H1 (cell line): ENCODE measurements at regions not wholly inside any gene's neighbourhood (a gene's known extent, or its start where the extent isn't known, plus 50 kb on each side); places are given as distances from the start of the nearest gene placed in this dataset.

Source experiments
- CTCF ChIA-PET: fragments of 300-600 bp; sonication (Branson Sonifier 250); formaldehyde crosslinking; loops from one replicate; lab custom pipeline; 2021; ENCODE audit not compliant: partially characterized antibody; lab: Charles Lee
- POLR2A ChIA-PET: fragments of 300-600 bp; sonication (Branson Sonifier 250); formaldehyde crosslinking; loops from one replicate; lab custom pipeline; 2021; ENCODE audit warnings: inconsistent platforms; ENCODE audit not compliant: partially characterized antibody; lab: Charles Lee
- DNase-seq, 2 experiments: peaks; one replicate each; pipeline versions ENCODE4 v3.0.0 to v3.0.0-alpha.2; 2010 to 2022; ENCODE audit warnings: low spot score in 2 of 2, low read depth in 1 of 2, mixed read lengths in 1 of 2
- FAIRE-seq: peaks from 2 replicates; lab custom pipeline; 2011; peaks lifted over from hg19 to GRCh38; lab: Jason Lieb, UNC
- H2AFZ ChIP-seq: 2 replicates; pipeline ENCODE4 v1.8.1; 2012; ENCODE audit warnings: low read length, inconsistent platforms
- H2AK5ac ChIP-seq: 2 replicates; pipeline ENCODE4 v1.6.1; 2013; ENCODE audit warnings: low read depth, low read length
- H2BK120ac ChIP-seq: replicated peaks from 2 replicates; pipeline ENCODE3; 2013; ENCODE audit warnings: low read depth, low read length, inconsistent platforms
- H2BK12ac ChIP-seq: 2 replicates; pipeline ENCODE4 v1.6.1; 2013; ENCODE audit warnings: low read depth, low read length
- H2BK15ac ChIP-seq: 2 replicates; pipeline ENCODE4 v1.6.1; 2013; ENCODE audit warnings: low read length
- H2BK20ac ChIP-seq: 2 replicates; pipeline ENCODE4 v1.6.1; 2013; ENCODE audit warnings: low read length
- H2BK5ac ChIP-seq: 2 replicates; pipeline ENCODE4 v1.6.1; 2013; ENCODE audit warnings: low read depth, low read length
- H3K14ac ChIP-seq: 2 replicates; pipeline ENCODE4 v1.6.1; 2013; ENCODE audit warnings: inconsistent platforms; ENCODE audit not compliant: insufficient read length
- H3K18ac ChIP-seq: 2 replicates; pipeline ENCODE4 v1.6.1; 2013; ENCODE audit warnings: low read length; ENCODE audit errors: extremely low read depth
- H3K23ac ChIP-seq: 2 replicates; pipeline ENCODE4 v1.6.1; 2013; ENCODE audit warnings: inconsistent platforms; ENCODE audit not compliant: insufficient read length
- H3K23me2 ChIP-seq: 2 replicates; pipeline ENCODE4 v1.6.1; 2013; ENCODE audit warnings: low read depth, low read length
- H3K27ac ChIP-seq: 2 replicates; pipeline ENCODE4 v1.6.1; 2011; ENCODE audit warnings: low read depth, low read length, inconsistent platforms
- H3K27me3 ChIP-seq, 4 experiments: replicated peaks in 1 of 4; 1 replicate in 1 of 4; 2 replicates in 3 of 4; pipeline versions ENCODE4 v1.6.1 to v1.8.1; 2011 to 2013; ENCODE audit warnings: low read length in 3 of 4, mild to moderate bottlenecking in 3 of 4, inconsistent platforms in 2 of 4, mixed read lengths in 2 of 4, moderate library complexity in 1 of 4; ENCODE audit not compliant: control insufficient read depth in 3 of 4, insufficient read depth in 3 of 4; ENCODE audit errors: extremely low read depth in 1 of 4
- H3K36me3 ChIP-seq, 4 experiments: 2 replicates each; pipeline versions ENCODE4 v1.6.1 to v1.8.1; 2011 to 2013; ENCODE audit warnings: mild to moderate bottlenecking in 4 of 4, low read length in 3 of 4, moderate library complexity in 2 of 4, control low read depth in 1 of 4, inconsistent platforms in 1 of 4; ENCODE audit not compliant: insufficient read depth in 4 of 4, control insufficient read depth in 2 of 4
- H3K4ac ChIP-seq: replicated peaks from 2 replicates; pipeline ENCODE3; 2013; ENCODE audit warnings: low read length, low read depth, mixed read lengths, inconsistent platforms; ENCODE audit not compliant: insufficient read length
- H3K4me1 ChIP-seq, 4 experiments: replicated peaks in 1 of 4; 1 replicate in 1 of 4; 2 replicates in 3 of 4; pipeline versions ENCODE4 v1.6.1 to v1.8.1; 2011 to 2013; ENCODE audit warnings: low read length in 3 of 4, inconsistent platforms in 2 of 4, mixed read lengths in 1 of 4; ENCODE audit not compliant: insufficient read depth in 4 of 4, control insufficient read depth in 3 of 4
- H3K4me2 ChIP-seq, 2 experiments: 2 replicates each; pipeline versions ENCODE4 v1.6.1 to v1.8.1; 2011 to 2013; ENCODE audit warnings: low read depth in 2 of 2, low read length in 2 of 2, control low read depth in 1 of 2, inconsistent platforms in 1 of 2, mild to moderate bottlenecking in 1 of 2; ENCODE audit not compliant: insufficient read depth in 1 of 2
- H3K4me3 ChIP-seq, 4 experiments: fragments of 200-600, 300-600 bp in 1 of 4; sonication (generic), shearing (Covaris generic), sonication (Bioruptor Twin) in 1 of 4; 2 replicates each; pipeline versions ENCODE4 v1.5.1 to v1.8.1; 2011 to 2016; ENCODE audit warnings: low read length in 4 of 4, low read depth in 3 of 4, control low read depth in 2 of 4, inconsistent platforms in 2 of 4, mild to moderate bottlenecking in 2 of 4, mixed read lengths in 1 of 4, moderate library complexity in 1 of 4; ENCODE audit not compliant: insufficient read depth in 2 of 4; ENCODE audit errors: extremely low read depth in 1 of 4
- H3K56ac ChIP-seq: replicated peaks from 2 replicates; pipeline ENCODE3; 2013; ENCODE audit warnings: low read depth, mild to moderate bottlenecking, mixed read lengths, low read length, inconsistent platforms; ENCODE audit not compliant: insufficient read length
- H3K79me1 ChIP-seq: 2 replicates; pipeline ENCODE4 v1.6.1; 2013; ENCODE audit warnings: low read depth, low read length, control low read depth
- H3K79me2 ChIP-seq, 2 experiments: 2 replicates each; pipeline versions ENCODE4 v1.6.1 to v1.8.1; 2012 to 2013; ENCODE audit warnings: low read length in 2 of 2, mild to moderate bottlenecking in 2 of 2, inconsistent platforms in 1 of 2; ENCODE audit not compliant: insufficient read depth in 2 of 2, control insufficient read depth in 1 of 2
- H3K9ac ChIP-seq, 4 experiments: replicated peaks in 1 of 4; 1 replicate in 1 of 4; 2 replicates in 3 of 4; pipeline versions ENCODE4 v1.6.1 to v1.8.1; 2011 to 2013; ENCODE audit warnings: low read depth in 3 of 4, low read length in 3 of 4, control low read depth in 2 of 4, mild to moderate bottlenecking in 2 of 4, moderate library complexity in 2 of 4, inconsistent platforms in 1 of 4; ENCODE audit errors: extremely low read depth in 1 of 4
- H3K9me3 ChIP-seq, 2 experiments: 2 replicates each; pipeline versions ENCODE4 v1.6.1 to v1.8.1; 2012 to 2013; ENCODE audit warnings: mild to moderate bottlenecking in 2 of 2, moderate library complexity in 2 of 2, control low read depth in 1 of 2, inconsistent platforms in 1 of 2, low read depth in 1 of 2, low read length in 1 of 2, mixed read lengths in 1 of 2; ENCODE audit not compliant: insufficient read depth in 2 of 2
- H4K20me1 ChIP-seq, 2 experiments: replicated peaks in 1 of 2; 2 replicates each; pipeline versions ENCODE3 to v1.8.1; 2011 to 2013; ENCODE audit warnings: inconsistent platforms in 2 of 2, low read length in 2 of 2, mild to moderate bottlenecking in 1 of 2; ENCODE audit not compliant: insufficient read depth in 2 of 2, control insufficient read depth in 1 of 2
- H4K5ac ChIP-seq: 2 replicates; pipeline ENCODE4 v1.6.1; 2013; ENCODE audit warnings: low read length, low read depth, mixed read lengths, inconsistent platforms; ENCODE audit not compliant: insufficient read length
- H4K8ac ChIP-seq: 2 replicates; pipeline ENCODE4 v1.8.0; 2013; ENCODE audit warnings: mild to moderate bottlenecking, moderate library complexity, low read length, inconsistent platforms; ENCODE audit not compliant: insufficient read depth; ENCODE audit errors: extremely low read depth
- H4K91ac ChIP-seq: replicated peaks from 2 replicates; pipeline ENCODE3; 2013; ENCODE audit warnings: low read length, mixed read lengths, inconsistent platforms; ENCODE audit not compliant: insufficient read length
- ASH2L ChIP-seq: fragments of 200-600, 300-600 bp; sonication (generic); IDR thresholded peaks from one replicate; pipeline ENCODE4 v1.7.1; 2017; ENCODE audit warnings: low read length
- BRCA1 ChIP-seq: IDR thresholded peaks from 2 replicates; pipeline ENCODE4 v1.6.1; 2012; ENCODE audit warnings: low read depth, low read length, improper control_type of control experiment
- GABPA ChIP-seq: IDR thresholded peaks from 2 replicates; pipeline ENCODE4 v1.6.1; 2011; ENCODE audit warnings: mild to moderate bottlenecking, low read length, moderate library complexity, borderline replicate concordance; ENCODE audit not compliant: insufficient read depth
- MAFK ChIP-seq: IDR thresholded peaks from 2 replicates; pipeline ENCODE4 v1.6.1; 2012; ENCODE audit warnings: low read depth, mild to moderate bottlenecking, improper control_type of control experiment, low read length
- POLR2A ChIP-seq, 2 experiments: IDR thresholded peaks; 1 replicate in 1 of 2; 2 replicates in 1 of 2; pipeline ENCODE4 v1.6.1; 2011; ENCODE audit warnings: low read depth in 2 of 2, low read length in 2 of 2, mild to moderate bottlenecking in 2 of 2; ENCODE audit errors: control extremely low read depth in 1 of 2
- RNF2 ChIP-seq: fragments of 200-900, 300-1000 bp; sonication (generic); IDR thresholded peaks from 2 replicates; pipeline ENCODE4 v1.7.1; 2016; ENCODE audit warnings: borderline replicate concordance, low read depth, mild to moderate bottlenecking, antibody characterized with exemption, low read length; ENCODE audit not compliant: poor library complexity, severe bottlenecking; ENCODE audit errors: missing control alignments
- SIX5 ChIP-seq: IDR thresholded peaks from 2 replicates; pipeline ENCODE4 v1.6.1; 2011; ENCODE audit warnings: mild to moderate bottlenecking, low read depth, low read length
- SP4 ChIP-seq: IDR thresholded peaks from 2 replicates; pipeline ENCODE4 v1.6.1; 2012; ENCODE audit warnings: low read length, inconsistent platforms
- SRF ChIP-seq: IDR thresholded peaks from 2 replicates; pipeline ENCODE4 v1.6.1; 2011; ENCODE audit warnings: mild to moderate bottlenecking, low read depth, low read length, moderate library complexity
- SUZ12 ChIP-seq: fragments of 200-600 bp; sonication (generic); IDR thresholded peaks from 2 replicates; pipeline ENCODE4 v1.6.1; 2012; ENCODE audit warnings: mild to moderate bottlenecking, inconsistent platforms, low read length, moderate library complexity, mixed read lengths
- YY1 ChIP-seq: IDR thresholded peaks from 2 replicates; pipeline ENCODE4 v1.6.1; 2011; ENCODE audit warnings: low read depth, mild to moderate bottlenecking, low read length
- WGBS, 2 experiments: shearing (Covaris generic) in 1 of 2; methylation state at CpG; one replicate each; pipeline versions ENCODE4 v1.1.6 to v1.1.7; 2013 to 2015; ENCODE audit warnings: low lambda C conversion rate in 2 of 2, mixed read lengths in 2 of 2, inconsistent platforms in 1 of 2, low coverage in 1 of 2, missing lambda C conversion rate in 1 of 2; ENCODE audit not compliant: insufficient replicate concordance in 2 of 2, insufficient coverage in 1 of 2, insufficient read length in 1 of 2; ENCODE audit errors: extremely low coverage in 1 of 2, missing lambda C conversion rate in 1 of 2; 5-methylcytosine and 5-hydroxymethylcytosine counted together
- TF ChIP-seq, protein P1 (sequence below): IDR thresholded peaks from 2 replicates; pipeline ENCODE4 v1.6.1; 2012; ENCODE audit warnings: inconsistent platforms
- TF ChIP-seq, protein P2 (sequence below): IDR thresholded peaks from 2 replicates; pipeline ENCODE4 v1.6.1; 2011; ENCODE audit warnings: low read length, improper control_type of control experiment

DNA sequence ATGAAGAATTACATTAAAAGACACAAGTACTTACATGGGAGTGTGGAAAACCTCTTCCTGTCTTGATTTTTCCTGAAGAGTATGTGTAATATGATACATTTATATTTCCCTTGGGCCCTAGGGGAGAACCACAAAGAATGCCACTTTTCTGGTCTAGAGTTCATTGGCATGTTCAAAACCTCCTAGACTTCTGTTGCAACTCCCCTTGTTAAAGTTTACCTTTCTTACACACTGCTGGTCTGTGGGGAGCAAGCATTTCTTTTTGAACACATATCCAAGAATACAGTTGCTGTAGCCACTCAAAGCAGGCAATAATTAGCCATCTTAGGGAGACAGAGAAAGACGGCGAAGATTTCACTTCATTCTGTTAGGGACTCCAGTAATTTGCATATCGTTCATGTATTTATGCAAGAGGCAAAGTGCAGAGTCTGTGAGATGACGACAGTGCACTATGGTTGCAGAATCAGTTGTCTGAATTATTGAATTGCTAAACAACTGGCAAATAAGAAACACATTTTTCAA lies 103.5 kb downstream of the NOL4 start:
- no peak overlapping the region for H2BK5ac ChIP-seq
- H3K79me2 ChIP-seq = no peaks in the 10 kb centered on the region
- H3K27me3 ChIP-seq = peaks cover 0 to 9% (median 1%) of the 10 kb centered on the region in 4 experiments; a peak in 4 of 7 replicates
- POLR2A ChIA-PET = no interaction called here
- no peak overlapping the region for H3K56ac ChIP-seq
- no peaks in the 10 kb centered on the region for H3K4me1 ChIP-seq
- H2BK12ac ChIP-seq = no peak overlapping the region
- 65% methylated on average over 4 of the region's 4 CpGs; no CpG with 5 or more reads in 1 of the 2 experiments for WGBS, 2 experiments
- CTCF ChIA-PET = interaction anchor here (1.1 to 2.9 kb wide), 4 partner anchors 37 to 202 kb away, joined by 3 to 81 read pairs (median 13); no protein-coding TSS in a partner anchor
- H2AK5ac ChIP-seq = no peak overlapping the region
- H3K79me1 ChIP-seq = no peaks in the 10 kb centered on the region
- H3K18ac ChIP-seq = no peak overlapping the region
- no peak overlapping the region for H2BK20ac ChIP-seq
- FAIRE-seq (no peak), DNase-seq (no peak)
- no peaks in the 10 kb centered on the region for H3K36me3 ChIP-seq
- no peak overlapping the region for H4K91ac ChIP-seq
- H3K14ac ChIP-seq = no peak overlapping the region
- H4K5ac ChIP-seq = no peak overlapping the region
- H2AFZ ChIP-seq = no peak overlapping the region
- H3K4me3 ChIP-seq = no peak overlapping the region
- no peak overlapping the region for H2BK120ac ChIP-seq
- TF ChIP-seq BRCA1 (no peak), ASH2L (no peak), YY1 (no peak), RNF2 (no peak), GABPA (no peak), SUZ12 (no peak), SRF (no peak), MAFK (no peak), POLR2A (IDR thresholded peaks at IDR 0.05; ENCODE audit: control extremely low read depth in 1 of 2, low read depth in 2 of 2, low read length in 2 of 2) (no peak), SIX5 (no peak), SP4 (no peak)
- TF ChIP-seq, protein P1, sequence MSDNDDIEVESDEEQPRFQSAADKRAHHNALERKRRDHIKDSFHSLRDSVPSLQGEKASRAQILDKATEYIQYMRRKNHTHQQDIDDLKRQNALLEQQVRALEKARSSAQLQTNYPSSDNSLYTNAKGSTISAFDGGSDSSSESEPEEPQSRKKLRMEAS = no peak
- TF ChIP-seq, protein P2, sequence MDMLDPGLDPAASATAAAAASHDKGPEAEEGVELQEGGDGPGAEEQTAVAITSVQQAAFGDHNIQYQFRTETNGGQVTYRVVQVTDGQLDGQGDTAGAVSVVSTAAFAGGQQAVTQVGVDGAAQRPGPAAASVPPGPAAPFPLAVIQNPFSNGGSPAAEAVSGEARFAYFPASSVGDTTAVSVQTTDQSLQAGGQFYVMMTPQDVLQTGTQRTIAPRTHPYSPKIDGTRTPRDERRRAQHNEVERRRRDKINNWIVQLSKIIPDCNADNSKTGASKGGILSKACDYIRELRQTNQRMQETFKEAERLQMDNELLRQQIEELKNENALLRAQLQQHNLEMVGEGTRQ = no peak
- no peak overlapping the region for H4K8ac ChIP-seq
- no peak overlapping the region for H3K23ac ChIP-seq
- no peak overlapping the region for H3K4ac ChIP-seq
- no peak overlapping the region for H2BK15ac ChIP-seq
- H3K4me2 ChIP-seq = no peak overlapping the region
- H3K9me3 ChIP-seq = no peaks in the 10 kb centered on the region
- H3K23me2 ChIP-seq = no peaks in the 10 kb centered on the region
- H3K9ac ChIP-seq = no peak overlapping the region
- no peaks in the 10 kb centered on the region for H4K20me1 ChIP-seq
- no peak overlapping the region for H3K27ac ChIP-seq
